K562 (cell line): ENCODE measurements at regions not wholly inside any gene's neighbourhood (a gene's known extent, or its start where the extent isn't known, plus 50 kb on each side); places are given as distances from the start of the nearest gene placed in this dataset.

Experiments
- CAMTA2 ChIP-seq: fragments of 250-450 bp; sonication (Bioruptor Pico); conservative IDR thresholded peaks from 2 replicates; pipeline ENCODE4 v1.5.1; 2022
- CGGBP1 ChIP-seq: fragments of 250-450 bp; sonication (Bioruptor Pico); IDR thresholded peaks from 2 replicates; pipeline ENCODE4 v1.9.0; 2021; ENCODE audit warnings: mild to moderate bottlenecking
- DIDO1 ChIP-seq: fragments of 450-650 bp; IDR thresholded peaks from 2 replicates; pipeline ENCODE4 v1.6.1; 2016; ENCODE audit warnings: low read depth, missing biosample characterization, missing genetic modification characterization
- HINFP ChIP-seq: fragments of 450-650 bp; conservative IDR thresholded peaks from 2 replicates; pipeline ENCODE4 v1.6.1; 2016; ENCODE audit warnings: missing genetic modification characterization, low read depth, mild to moderate bottlenecking, control low read depth, missing compliant biosample characterization
- HLTF ChIP-seq: fragments of 450-650 bp; IDR thresholded peaks from 2 replicates; pipeline ENCODE4 v1.6.1; 2016
- ILF3 ChIP-seq: fragments of 450-650 bp; IDR thresholded peaks from 2 replicates; pipeline ENCODE4 v1.6.1; 2018; ENCODE audit warnings: antibody characterized with exemption, mild to moderate bottlenecking, moderate library complexity, borderline replicate concordance
- JUND ChIP-seq, 2 experiments: IDR thresholded peaks; 2 replicates in 1 of 2; 3 replicates in 1 of 2; pipeline ENCODE4 v1.6.1; 2011; ENCODE audit warnings: borderline replicate concordance in 2 of 2, low read depth in 2 of 2, low read length in 2 of 2, improper control_type of control experiment in 1 of 2, missing biosample characterization in 1 of 2, missing genetic modification characterization in 1 of 2, missing genetic modification reagents in 1 of 2
- MECOM ChIP-seq: fragments of 250-450 bp; sonication (Bioruptor Pico); IDR thresholded peaks from 2 replicates; pipeline ENCODE4 v1.8.0; 2022; ENCODE audit warnings: inconsistent platforms
- NCOA2 ChIP-seq, 2 experiments: fragments of 450-650 bp; IDR thresholded peaks; 2 replicates each; pipeline ENCODE4 v1.6.1; 2018; ENCODE audit warnings: mild to moderate bottlenecking in 2 of 2, moderate library complexity in 1 of 2; ENCODE audit not compliant: partially characterized antibody in 2 of 2
- NFATC3 ChIP-seq: fragments of 450-650 bp; IDR thresholded peaks from 2 replicates; pipeline ENCODE4 v1.6.1; 2017; ENCODE audit warnings: mild to moderate bottlenecking
- NFIC ChIP-seq: fragments of 450-650 bp; IDR thresholded peaks from 2 replicates; pipeline ENCODE4 v1.6.1; 2017; ENCODE audit warnings: mild to moderate bottlenecking, inconsistent platforms
- SUPT5H ChIP-seq: fragments of 450-650 bp; IDR thresholded peaks from 2 replicates; pipeline ENCODE4 v1.6.1; 2016
- ZNF143 ChIP-seq: sonication (generic); formaldehyde crosslinking; IDR thresholded peaks from 2 replicates; pipeline ENCODE4 v1.9.0; 2022; ENCODE audit warnings: mild to moderate bottlenecking, missing genetic modification reagents
- ZNF174 ChIP-seq: fragments of 250-450 bp; sonication (Bioruptor Pico); IDR thresholded peaks from 2 replicates; pipeline ENCODE4 v1.4.0; 2020; ENCODE audit warnings: mild to moderate bottlenecking
- ZNF311 ChIP-seq: fragments of 250-450 bp; sonication (Bioruptor Pico); IDR thresholded peaks from 2 replicates; pipeline ENCODE4 v1.4.0; 2020; ENCODE audit warnings: mild to moderate bottlenecking, moderate library complexity
- ZNF584 ChIP-seq: fragments of 200-800 bp; sonication (Bioruptor generic); IDR thresholded peaks from 2 replicates; pipeline ENCODE4 v1.6.1; 2016; ENCODE audit warnings: low read depth, mild to moderate bottlenecking, missing genetic modification characterization, missing compliant biosample characterization
- ZNF717 ChIP-seq: fragments of 250-450 bp; sonication (Bioruptor Pico); IDR thresholded peaks from 2 replicates; pipeline ENCODE4 v1.5.0; 2021
- TF ChIP-seq, protein P1 (sequence below): fragments of 450-650 bp; IDR thresholded peaks from 2 replicates; pipeline ENCODE4 v1.6.1; 2017; ENCODE audit warnings: antibody characterized with exemption
- TF ChIP-seq, protein P2 (sequence below): fragments of 450-650 bp; IDR thresholded peaks from 2 replicates; pipeline ENCODE4 v1.6.1; 2016; ENCODE audit warnings: mild to moderate bottlenecking
- TF ChIP-seq, protein P3 (sequence below): fragments of 250-450 bp; sonication (Bioruptor Pico); IDR thresholded peaks from 2 replicates; pipeline ENCODE4 v1.4.0; 2020
- TF ChIP-seq, protein P4 (sequence below): sonication (generic); formaldehyde crosslinking; IDR thresholded peaks from 2 replicates; pipeline ENCODE4 v1.8.0; 2022; ENCODE audit warnings: missing genetic modification reagents, mild to moderate bottlenecking, borderline replicate concordance

DNA sequence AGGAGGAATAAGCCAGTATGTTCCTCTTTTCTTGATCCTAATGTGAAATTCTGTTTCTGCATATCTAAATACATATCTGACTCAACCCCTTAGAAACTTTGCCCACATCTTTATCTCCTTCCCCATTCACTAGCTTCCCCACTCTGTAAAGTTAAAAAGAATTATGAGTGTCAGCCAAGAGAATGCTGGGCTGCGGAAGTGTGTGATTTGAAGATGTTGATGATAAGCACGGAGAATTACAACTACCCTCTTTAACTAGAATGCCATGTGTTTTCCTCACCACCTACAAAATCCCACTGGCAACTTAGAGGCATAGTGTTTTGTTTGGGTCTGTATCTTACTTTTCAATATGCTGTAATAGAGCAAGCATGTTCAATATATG is 490.4 kb upstream of the FANCL start (continued):
- TF ChIP-seq ZNF584 (CRISPR knock-in tag) (no peak), CGGBP1 (CRISPR knock-in tag) (no peak), CAMTA2 (no peak), NCOA2 (IDR thresholded peaks at IDR 0.05; ENCODE audit: partially characterized antibody in 2 of 2) (peak; percentile 56 to 74), ZNF143 (CRISPR knock-in tag) (no peak), NFIC (peak; percentile 74), SUPT5H (no peak), JUND (IDR thresholded peaks at IDR 0.05; ENCODE audit: borderline replicate concordance, low read depth, low read length) (peak; percentile 80), JUND (tag; IDR thresholded peaks at IDR 0.05; ENCODE audit: borderline replicate concordance, low read depth, low read length) (peak; percentile 70; the same call in 1 of the 3 replicates), MECOM (CRISPR knock-in tag) (no peak), NFATC3 (no peak), HINFP (tag) (no peak), ZNF311 (CRISPR knock-in tag) (no peak), ZNF717 (CRISPR knock-in tag) (no peak), ILF3 (no peak), DIDO1 (tag) (no peak), ZNF174 (CRISPR knock-in tag) (0 out of 2 replicates have a peak, but pooled peaks have one; percentile 22), HLTF (no peak)
- TF ChIP-seq, protein P1, sequence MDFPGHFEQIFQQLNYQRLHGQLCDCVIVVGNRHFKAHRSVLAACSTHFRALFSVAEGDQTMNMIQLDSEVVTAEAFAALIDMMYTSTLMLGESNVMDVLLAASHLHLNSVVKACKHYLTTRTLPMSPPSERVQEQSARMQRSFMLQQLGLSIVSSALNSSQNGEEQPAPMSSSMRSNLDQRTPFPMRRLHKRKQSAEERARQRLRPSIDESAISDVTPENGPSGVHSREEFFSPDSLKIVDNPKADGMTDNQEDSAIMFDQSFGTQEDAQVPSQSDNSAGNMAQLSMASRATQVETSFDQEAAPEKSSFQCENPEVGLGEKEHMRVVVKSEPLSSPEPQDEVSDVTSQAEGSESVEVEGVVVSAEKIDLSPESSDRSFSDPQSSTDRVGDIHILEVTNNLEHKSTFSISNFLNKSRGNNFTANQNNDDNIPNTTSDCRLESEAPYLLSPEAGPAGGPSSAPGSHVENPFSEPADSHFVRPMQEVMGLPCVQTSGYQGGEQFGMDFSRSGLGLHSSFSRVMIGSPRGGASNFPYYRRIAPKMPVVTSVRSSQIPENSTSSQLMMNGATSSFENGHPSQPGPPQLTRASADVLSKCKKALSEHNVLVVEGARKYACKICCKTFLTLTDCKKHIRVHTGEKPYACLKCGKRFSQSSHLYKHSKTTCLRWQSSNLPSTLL: no peak
- TF ChIP-seq, protein P2, sequence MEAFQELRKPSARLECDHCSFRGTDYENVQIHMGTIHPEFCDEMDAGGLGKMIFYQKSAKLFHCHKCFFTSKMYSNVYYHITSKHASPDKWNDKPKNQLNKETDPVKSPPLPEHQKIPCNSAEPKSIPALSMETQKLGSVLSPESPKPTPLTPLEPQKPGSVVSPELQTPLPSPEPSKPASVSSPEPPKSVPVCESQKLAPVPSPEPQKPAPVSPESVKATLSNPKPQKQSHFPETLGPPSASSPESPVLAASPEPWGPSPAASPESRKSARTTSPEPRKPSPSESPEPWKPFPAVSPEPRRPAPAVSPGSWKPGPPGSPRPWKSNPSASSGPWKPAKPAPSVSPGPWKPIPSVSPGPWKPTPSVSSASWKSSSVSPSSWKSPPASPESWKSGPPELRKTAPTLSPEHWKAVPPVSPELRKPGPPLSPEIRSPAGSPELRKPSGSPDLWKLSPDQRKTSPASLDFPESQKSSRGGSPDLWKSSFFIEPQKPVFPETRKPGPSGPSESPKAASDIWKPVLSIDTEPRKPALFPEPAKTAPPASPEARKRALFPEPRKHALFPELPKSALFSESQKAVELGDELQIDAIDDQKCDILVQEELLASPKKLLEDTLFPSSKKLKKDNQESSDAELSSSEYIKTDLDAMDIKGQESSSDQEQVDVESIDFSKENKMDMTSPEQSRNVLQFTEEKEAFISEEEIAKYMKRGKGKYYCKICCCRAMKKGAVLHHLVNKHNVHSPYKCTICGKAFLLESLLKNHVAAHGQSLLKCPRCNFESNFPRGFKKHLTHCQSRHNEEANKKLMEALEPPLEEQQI: peak; percentile 68; the same call in 1 of the 2 replicates
- TF ChIP-seq, protein P3, sequence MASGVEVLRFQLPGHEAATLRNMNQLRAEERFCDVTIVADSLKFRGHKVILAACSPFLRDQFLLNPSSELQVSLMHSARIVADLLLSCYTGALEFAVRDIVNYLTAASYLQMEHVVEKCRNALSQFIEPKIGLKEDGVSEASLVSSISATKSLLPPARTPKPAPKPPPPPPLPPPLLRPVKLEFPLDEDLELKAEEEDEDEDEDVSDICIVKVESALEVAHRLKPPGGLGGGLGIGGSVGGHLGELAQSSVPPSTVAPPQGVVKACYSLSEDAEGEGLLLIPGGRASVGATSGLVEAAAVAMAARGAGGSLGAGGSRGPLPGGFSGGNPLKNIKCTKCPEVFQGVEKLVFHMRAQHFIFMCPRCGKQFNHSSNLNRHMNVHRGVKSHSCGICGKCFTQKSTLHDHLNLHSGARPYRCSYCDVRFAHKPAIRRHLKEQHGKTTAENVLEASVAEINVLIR (CRISPR knock-in tag): no peak
- TF ChIP-seq, protein P4, sequence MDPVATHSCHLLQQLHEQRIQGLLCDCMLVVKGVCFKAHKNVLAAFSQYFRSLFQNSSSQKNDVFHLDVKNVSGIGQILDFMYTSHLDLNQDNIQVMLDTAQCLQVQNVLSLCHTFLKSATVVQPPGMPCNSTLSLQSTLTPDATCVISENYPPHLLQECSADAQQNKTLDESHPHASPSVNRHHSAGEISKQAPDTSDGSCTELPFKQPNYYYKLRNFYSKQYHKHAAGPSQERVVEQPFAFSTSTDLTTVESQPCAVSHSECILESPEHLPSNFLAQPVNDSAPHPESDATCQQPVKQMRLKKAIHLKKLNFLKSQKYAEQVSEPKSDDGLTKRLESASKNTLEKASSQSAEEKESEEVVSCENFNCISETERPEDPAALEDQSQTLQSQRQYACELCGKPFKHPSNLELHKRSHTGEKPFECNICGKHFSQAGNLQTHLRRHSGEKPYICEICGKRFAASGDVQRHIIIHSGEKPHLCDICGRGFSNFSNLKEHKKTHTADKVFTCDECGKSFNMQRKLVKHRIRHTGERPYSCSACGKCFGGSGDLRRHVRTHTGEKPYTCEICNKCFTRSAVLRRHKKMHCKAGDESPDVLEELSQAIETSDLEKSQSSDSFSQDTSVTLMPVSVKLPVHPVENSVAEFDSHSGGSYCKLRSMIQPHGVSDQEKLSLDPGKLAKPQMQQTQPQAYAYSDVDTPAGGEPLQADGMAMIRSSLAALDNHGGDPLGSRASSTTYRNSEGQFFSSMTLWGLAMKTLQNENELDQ: no peak
